ENCODE measurements at regions not wholly inside any gene's neighbourhood (a gene's known extent, or its start where the extent isn't known, plus 50 kb on each side); places are given as distances from the start of the nearest gene placed in this dataset.

GRCh38 chr5:56291661-56292374 lies 58.7 kb upstream of the ANKRD55 start:
- Histone ChIP-seq H3K36me3 (no peaks in the 10 kb centered on the region), H3K4me1 (peaks cover 0 to 3% (median 0%) of the 10 kb centered on the region in 4 donors), H3K27ac (replicated peaks in 1 of 4) (no peak overlapping the region), H3K9me3 (no peaks in the 10 kb centered on the region), H3K27me3 (no peaks in the 10 kb centered on the region), H3K4me3 (no peak overlapping the region)
- DNase-seq (ENCODE audit: extremely low spot score) = no peak
- TF ChIP-seq CTCF (IDR thresholded peaks at IDR 0.05) (no peak), EP300 (IDR thresholded peaks at IDR 0.05) (no peak), POLR2A (IDR thresholded peaks at IDR 0.05; ENCODE audit: low read depth) (no peak), POLR2AphosphoS5 (IDR thresholded peaks at IDR 0.05) (no peak)
- intact Hi-C loops (cut with DNase I) = no loop called here
- WGBS = 77% methylated on average over 3 of the region's 3 CpGs

GRCh38 chr5:56291079-56291643 lies 58.0 kb upstream of the ANKRD55 start:
- Histone ChIP-seq H3K9me3 (no peaks in the 10 kb centered on the region), H3K27me3 (no peaks in the 10 kb centered on the region), H3K4me1 (peaks cover 0 to 3% (median 0%) of the 10 kb centered on the region in 4 donors), H3K36me3 (no peaks in the 10 kb centered on the region), H3K27ac (replicated peaks in 1 of 4) (no peak overlapping the region), H3K4me3 (no peak overlapping the region)
- intact Hi-C loops (cut with DNase I) = no loop called here
- TF ChIP-seq POLR2AphosphoS5 (IDR thresholded peaks at IDR 0.05) (no peak), CTCF (IDR thresholded peaks at IDR 0.05) (no peak), POLR2A (IDR thresholded peaks at IDR 0.05; ENCODE audit: low read depth) (no peak), EP300 (IDR thresholded peaks at IDR 0.05) (no peak)
- no peak for DNase-seq (ENCODE audit: extremely low spot score)
- WGBS = 88% methylated on average over 1 of the region's 1 CpG

- no peak for DNase-seq (ENCODE audit: extremely low spot score)
- Histone ChIP-seq H3K36me3 (no peaks in the 10 kb centered on the region), H3K27ac (replicated peaks in 1 of 4) (no peak overlapping the region), H3K27me3 (no peaks in the 10 kb centered on the region), H3K4me3 (no peak overlapping the region), H3K9me3 (no peaks in the 10 kb centered on the region), H3K4me1 (peaks cover 0 to 3% (median 0%) of the 10 kb centered on the region in 4 donors)
- TF ChIP-seq POLR2A (IDR thresholded peaks at IDR 0.05; ENCODE audit: low read depth) (no peak), EP300 (IDR thresholded peaks at IDR 0.05) (no peak), CTCF (IDR thresholded peaks at IDR 0.05) (no peak), POLR2AphosphoS5 (IDR thresholded peaks at IDR 0.05) (no peak)
- WGBS = 87% methylated on average over 4 of the region's 4 CpGs
- intact Hi-C loops (cut with DNase I) = no loop called here
Observed at GRCh38 chr5:56290378-56291078, 57.4 kb upstream of the ANKRD55 start.

- Histone ChIP-seq H3K9me3 (no peaks in the 10 kb centered on the region), H3K27ac (replicated peaks in 1 of 4) (no peak overlapping the region), H3K27me3 (no peaks in the 10 kb centered on the region), H3K4me1 (peaks cover 0 to 3% (median 0%) of the 10 kb centered on the region in 4 donors), H3K4me3 (no peak overlapping the region), H3K36me3 (no peaks in the 10 kb centered on the region)
- DNase-seq (ENCODE audit: extremely low spot score) = no peak
- no peak for TF ChIP-seq EP300 (IDR thresholded peaks at IDR 0.05)
- TF ChIP-seq POLR2AphosphoS5 (IDR thresholded peaks at IDR 0.05) = no peak
- no peak for TF ChIP-seq POLR2A (IDR thresholded peaks at IDR 0.05; ENCODE audit: low read depth)
- TF ChIP-seq CTCF (IDR thresholded peaks at IDR 0.05) = no peak
- intact Hi-C loops (cut with DNase I) = no loop called here
Observed at GRCh38 chr5:56289602-56289987, 56.5 kb upstream of the ANKRD55 start.
